ENCODE measurements at regions not wholly inside any gene's neighbourhood (a gene's known extent, or its start where the extent isn't known, plus 50 kb on each side); places are given as distances from the start of the nearest gene placed in this dataset.

DNA sequence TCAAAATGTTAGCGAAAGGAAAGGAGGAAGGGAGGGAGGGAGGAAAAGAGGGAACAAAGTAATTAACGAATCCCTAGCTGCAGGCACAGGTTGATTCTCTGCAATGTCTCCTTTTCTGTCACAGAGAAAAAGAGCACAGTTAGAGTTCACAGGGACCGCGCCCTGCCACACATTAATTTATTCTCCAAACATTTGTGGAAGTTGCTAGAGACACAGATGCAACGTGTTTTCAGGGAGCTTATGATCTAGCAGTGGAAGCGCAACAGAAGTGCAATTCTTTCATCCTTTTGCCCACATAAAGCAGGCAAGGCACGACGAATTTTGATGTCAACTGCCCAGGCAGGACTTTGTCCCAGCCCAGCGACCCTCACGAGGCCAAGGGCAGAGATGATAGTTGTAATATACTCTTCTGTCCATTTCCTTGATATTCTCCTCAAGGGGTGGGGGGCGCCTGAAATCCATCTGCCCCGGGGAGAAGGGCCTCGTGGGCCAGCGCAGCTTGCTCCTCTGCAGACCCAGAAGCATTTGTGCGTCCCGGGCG lies 101.7 kb upstream of the ZNF438 start:
- TF ChIP-seq CTCF (IDR thresholded peaks at IDR 0.05): no peak

GRCh38 chr10:31133792-31134310 lies 102.2 kb upstream of the ZNF438 start:
- TF ChIP-seq CTCF (IDR thresholded peaks at IDR 0.05): no peak

- TF ChIP-seq CTCF (IDR thresholded peaks at IDR 0.05): no peak
These were observed 102.8 kb upstream of the ZNF438 start for GRCh38 chr10:31134311-31134952.

DNA sequence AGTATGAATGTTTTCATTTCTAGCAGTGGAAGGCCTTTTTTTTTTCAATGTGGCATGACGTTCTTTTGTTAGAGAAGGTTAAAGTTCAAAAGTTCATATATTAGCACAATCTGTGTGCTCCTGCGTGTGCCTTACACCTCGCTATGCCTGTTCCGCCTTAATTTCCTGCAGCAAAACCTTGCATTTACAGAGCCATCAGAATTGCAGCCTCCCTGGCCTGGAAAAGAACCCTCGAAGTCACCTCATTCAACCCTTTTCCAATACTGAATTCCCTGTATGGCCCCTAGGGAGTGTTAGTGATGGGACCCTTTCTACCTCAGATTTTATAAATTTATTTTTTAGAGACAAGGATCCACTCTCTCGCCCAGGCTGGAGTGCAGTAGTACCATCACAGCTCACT lies 103.5 kb upstream of the ZNF438 start:
- no peak for TF ChIP-seq CTCF (IDR thresholded peaks at IDR 0.05)

DNA sequence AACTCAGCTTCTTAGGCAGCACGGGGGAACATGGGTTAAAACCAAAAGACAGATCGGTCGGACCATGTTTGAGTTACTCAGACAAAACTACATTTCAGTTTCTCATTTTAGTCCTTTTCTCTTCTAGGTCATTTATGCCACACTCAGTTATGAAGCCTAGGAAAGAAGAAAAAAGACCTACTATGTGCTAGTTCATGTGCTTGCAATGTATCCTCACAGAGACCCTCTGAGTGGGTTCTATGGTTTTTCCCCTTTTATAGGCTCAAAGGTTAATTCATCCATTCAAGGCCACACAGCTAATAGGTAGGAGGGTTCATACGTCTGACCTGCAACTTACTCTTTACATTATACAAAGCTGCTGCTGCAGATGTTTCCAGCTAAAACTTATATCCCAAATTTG lies 104.7 kb upstream of the ZNF438 start:
- TF ChIP-seq CTCF (IDR thresholded peaks at IDR 0.05): no peak

- TF ChIP-seq CTCF (IDR thresholded peaks at IDR 0.05): no peak
These were observed 105.5 kb upstream of the ZNF438 start for GRCh38 chr10:31136930-31137885.

GRCh38 chr10:31138026-31138553 lies 106.4 kb upstream of the ZNF438 start:
- TF ChIP-seq CTCF (IDR thresholded peaks at IDR 0.05): no peak

Measured in LNCAP (cell line).